OCI-LY1 (cell line): ENCODE measurements at regions not wholly inside any gene's neighbourhood (a gene's known extent, or its start where the extent isn't known, plus 50 kb on each side); places are given as distances from the start of the nearest gene placed in this dataset.

Source experiments
- H2AFZ ChIP-seq: fragments of 200-600 bp; sonication (generic), shearing (Covaris generic); 2 replicates; pipeline ENCODE4 v1.6.0; 2014; ENCODE audit warnings: antibody characterized with exemption, mild to moderate bottlenecking, low read length
- H3F3A ChIP-seq: fragments of 200-600 bp; sonication (generic), shearing (Covaris generic); 2 replicates; pipeline ENCODE4 v1.6.0; 2014; ENCODE audit warnings: mild to moderate bottlenecking, antibody characterized with exemption, low read length, moderate library complexity; ENCODE audit not compliant: insufficient read depth
- H3K27ac ChIP-seq: fragments of 200-600 bp; sonication (generic); 2 replicates; pipeline ENCODE4 v1.5.1; 2014; ENCODE audit warnings: low read length, mixed run types, mild to moderate bottlenecking, low read depth; ENCODE audit not compliant: poor library complexity, severe bottlenecking
- H3K27me3 ChIP-seq: fragments of 200-600 bp; sonication (generic); 2 replicates; pipeline ENCODE4 v1.6.0; 2014; ENCODE audit warnings: antibody characterized with exemption, mild to moderate bottlenecking, low read length, moderate library complexity; ENCODE audit not compliant: insufficient read depth
- H3K36me3 ChIP-seq: fragments of 200-600 bp; sonication (generic); 2 replicates; pipeline ENCODE4 v1.6.1; 2014; ENCODE audit warnings: mild to moderate bottlenecking, antibody characterized with exemption, low read length, moderate library complexity, mixed read lengths; ENCODE audit not compliant: insufficient read depth
- H3K4me1 ChIP-seq: fragments of 200-600 bp; sonication (generic); 2 replicates; pipeline ENCODE4 v1.5.1; 2014; ENCODE audit warnings: mild to moderate bottlenecking, low read length, moderate library complexity; ENCODE audit not compliant: insufficient read depth, severe bottlenecking
- H3K4me2 ChIP-seq: fragments of 200-600 bp; sonication (generic), shearing (Covaris generic); 2 replicates; pipeline ENCODE4 v1.6.1; 2014; ENCODE audit warnings: low read length
- H3K4me3 ChIP-seq: fragments of 200-600 bp; sonication (generic); 2 replicates; pipeline ENCODE4 v1.5.1; 2014; ENCODE audit warnings: low read length, low read depth, mild to moderate bottlenecking, mixed read lengths; ENCODE audit not compliant: poor library complexity, severe bottlenecking
- H3K79me2 ChIP-seq: fragments of 200-600 bp; shearing (Covaris generic); 2 replicates; pipeline ENCODE4 v1.6.1; 2016; ENCODE audit warnings: mixed run types, low read length, mixed read lengths; ENCODE audit not compliant: insufficient read depth
- H3K9ac ChIP-seq: fragments of 200-600 bp; sonication (generic), shearing (Covaris generic); 2 replicates; pipeline ENCODE4 v1.6.1; 2014; ENCODE audit warnings: mild to moderate bottlenecking, low read length, mixed read lengths
- H3K9me2 ChIP-seq: fragments of 200-600 bp; sonication (generic), shearing (Covaris generic); 2 replicates; pipeline ENCODE4 v1.6.1; 2014; ENCODE audit warnings: low read depth, mild to moderate bottlenecking, low read length, mixed read lengths
- H3K9me3 ChIP-seq: fragments of 200-600 bp; shearing (Covaris generic); 2 replicates; pipeline ENCODE4 v1.6.1; 2014; ENCODE audit warnings: low read length, mixed read lengths
- H4K20me1 ChIP-seq: fragments of 200-600 bp; sonication (generic), shearing (Covaris generic); 2 replicates; pipeline ENCODE4 v1.6.0; 2016; ENCODE audit warnings: mild to moderate bottlenecking, low read length; ENCODE audit not compliant: insufficient read depth
- CTCF ChIP-seq: fragments of 200-600 bp; sonication (generic), shearing (Covaris generic); IDR thresholded peaks from 2 replicates; pipeline ENCODE4 v1.5.1; 2017; ENCODE audit warnings: mild to moderate bottlenecking, antibody characterized with exemption, low read length, moderate library complexity, mixed read lengths
- EZH2 ChIP-seq: fragments of 200-600 bp; sonication (generic), shearing (Covaris generic); IDR thresholded peaks from 2 replicates; pipeline ENCODE4 v1.8.0; 2017; ENCODE audit warnings: borderline replicate concordance, mixed run types, mild to moderate bottlenecking, antibody characterized with exemption, low read length, moderate library complexity, mixed read lengths

- Histone ChIP-seq H3F3A (no peaks in the 10 kb centered on the region), H3K36me3 (no peaks in the 10 kb centered on the region), H2AFZ (no peak overlapping the region), H3K27ac (no peak overlapping the region), H3K9me3 (peaks cover 5% of the 10 kb centered on the region; the same call in 1 of the 2 replicates), H4K20me1 (no peaks in the 10 kb centered on the region), H3K27me3 (no peaks in the 10 kb centered on the region; the same call in 1 of the 2 replicates), H3K4me1 (no peaks in the 10 kb centered on the region), H3K9me2 (no peaks in the 10 kb centered on the region), H3K9ac (no peak overlapping the region), H3K4me3 (no peak overlapping the region), H3K79me2 (no peaks in the 10 kb centered on the region), H3K4me2 (no peak overlapping the region)
- TF ChIP-seq CTCF (no peak), EZH2 (no peak)
Measured at GRCh38 chr7:98493030-98493778, 92.3 kb upstream of the BAIAP2L1 start.

GRCh38 chr7:98488167-98488566 is 87.3 kb upstream of the BAIAP2L1 start:
- no peaks in the 10 kb centered on the region for H3K9me2 ChIP-seq
- no peak overlapping the region for H2AFZ ChIP-seq
- no peaks in the 10 kb centered on the region for H4K20me1 ChIP-seq
- no peak overlapping the region for H3K9ac ChIP-seq
- H3K4me2 ChIP-seq, result no peak overlapping the region
- H3K79me2 ChIP-seq, result no peaks in the 10 kb centered on the region
- H3K27ac ChIP-seq, result no peak overlapping the region
- no peaks in the 10 kb centered on the region for H3F3A ChIP-seq
- no peaks in the 10 kb centered on the region for H3K4me1 ChIP-seq
- no peaks in the 10 kb centered on the region for H3K9me3 ChIP-seq
- no peak overlapping the region for H3K4me3 ChIP-seq
- H3K27me3 ChIP-seq, result no peaks in the 10 kb centered on the region
- no peak for TF ChIP-seq EZH2
- no peaks in the 10 kb centered on the region for H3K36me3 ChIP-seq

GRCh38 chr7:98483964-98484545 is 83.2 kb upstream of the BAIAP2L1 start:
- peaks cover 3% of the 10 kb centered on the region; the same call in 1 of the 2 replicates for H3K9me3 ChIP-seq
- H3K4me2 ChIP-seq, result no peak overlapping the region
- no peaks in the 10 kb centered on the region for H3K4me1 ChIP-seq
- H2AFZ ChIP-seq, result no peak overlapping the region
- no peaks in the 10 kb centered on the region for H3F3A ChIP-seq
- H4K20me1 ChIP-seq, result no peaks in the 10 kb centered on the region
- no peaks in the 10 kb centered on the region for H3K9me2 ChIP-seq
- H3K9ac ChIP-seq, result no peak overlapping the region
- no peaks in the 10 kb centered on the region for H3K27me3 ChIP-seq
- H3K4me3 ChIP-seq, result no peak overlapping the region
- TF ChIP-seq CTCF (0 out of 2 replicates have a peak, but pooled peaks have one; percentile 3), EZH2 (no peak)
- no peaks in the 10 kb centered on the region for H3K79me2 ChIP-seq
- H3K36me3 ChIP-seq, result no peaks in the 10 kb centered on the region; the same call in 1 of the 2 replicates
- H3K27ac ChIP-seq, result no peak overlapping the region
